Gastrocnemius medialis (tissue), 4 donors: ENCODE measurements at regions not wholly inside any gene's neighbourhood (a gene's known extent, or its start where the extent isn't known, plus 50 kb on each side); places are given as distances from the start of the nearest gene placed in this dataset.

Source experiments
- CTCF ChIP-seq, 5 experiments: fragments of 450-650 bp in 3 of 5; fragments of 200-600 bp in 2 of 5; sonication (generic) in 2 of 5; IDR thresholded peaks in 4 of 5; conservative IDR thresholded peaks in 1 of 5; 1 replicate in 4 of 5; 2 replicates in 1 of 5; pipeline ENCODE4 v1.5.1; 2016 to 2019; ENCODE audit warnings: antibody characterized with exemption in 5 of 5, mild to moderate bottlenecking in 3 of 5, moderate library complexity in 3 of 5
- POLR2A ChIP-seq, 2 donors: fragments of 450-650 bp; IDR thresholded peaks; one replicate each; pipeline ENCODE4 v1.6.1; 2017; ENCODE audit warnings: antibody characterized with exemption in 2 of 2, mild to moderate bottlenecking in 2 of 2, moderate library complexity in 2 of 2

GRCh38 chr12:73413051-73413450 is 1124.6 kb upstream of the ATXN7L3B start:
- TF ChIP-seq CTCF (IDR thresholded peaks at IDR 0.05 in 4 of 5, conservative IDR thresholded peaks at IDR 0.05 in 1 of 5) = no peak
- no peak for TF ChIP-seq POLR2A (IDR thresholded peaks at IDR 0.05)
